NCI-H2107 (cell line): ENCODE measurements at regions not wholly inside any gene's neighbourhood (a gene's known extent, or its start where the extent isn't known, plus 50 kb on each side); places are given as distances from the start of the nearest gene placed in this dataset.
"Not testable (repeated sequence)": the region's sequence is repeated elsewhere in the genome, so short reads cannot be mapped to it uniquely, and the experiment has no call there.

Source experiments
- DNase-seq: peaks from one replicate; lab custom pipeline; 2025; lab: John Stamatoyannopoulos, UW

DNA sequence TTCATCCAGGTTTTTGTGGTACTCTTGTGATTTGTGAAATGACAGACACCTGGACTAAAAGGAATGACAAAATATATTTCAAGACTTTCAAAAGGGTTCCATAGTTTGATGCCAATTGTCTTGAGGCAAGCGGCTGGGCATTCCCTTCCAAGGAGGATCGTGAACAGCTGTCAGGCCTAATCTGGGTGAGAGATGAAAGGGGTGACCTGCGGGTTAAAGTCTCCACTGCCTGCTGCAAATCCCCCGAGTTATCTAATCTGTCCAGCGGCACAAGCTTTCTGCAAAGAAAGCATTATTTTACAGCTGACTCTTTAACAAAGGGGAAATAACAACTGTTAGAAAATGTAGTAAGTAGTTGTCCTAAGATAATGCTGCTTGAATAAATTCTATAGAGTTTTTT is 128.7 kb upstream of the MB21D2 start:
- DNase-seq, result no peak

GRCh38 chr3:193047461-193047860 is 129.8 kb upstream of the MB21D2 start:
- DNase-seq, result not testable (repeated sequence)

DNA sequence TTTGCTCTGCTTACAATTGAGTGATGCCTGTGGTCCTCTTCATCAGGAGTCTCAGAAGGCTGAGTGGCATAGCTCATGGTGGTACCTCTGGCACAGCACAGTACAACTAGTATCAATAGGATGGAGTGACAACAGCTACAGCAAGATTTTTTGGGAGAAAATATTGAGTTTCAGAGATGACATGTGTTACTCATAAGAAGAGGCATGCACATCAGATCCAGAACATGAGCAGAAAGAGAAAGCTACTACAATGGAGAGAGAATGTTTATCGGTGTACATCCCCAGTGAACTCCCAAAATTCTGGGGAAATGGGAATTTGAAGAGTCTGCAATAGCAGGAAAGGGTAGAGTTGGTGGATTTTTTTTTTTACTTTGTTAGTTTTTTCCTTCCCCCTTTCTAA is 130.5 kb upstream of the MB21D2 start:
- DNase-seq, result no peak

GRCh38 chr3:193049935-193050334 is 132.3 kb upstream of the MB21D2 start:
- no peak for DNase-seq

- DNase-seq, result no peak
Measured at GRCh38 chr3:193051314-193051713, 133.7 kb upstream of the MB21D2 start.

DNA sequence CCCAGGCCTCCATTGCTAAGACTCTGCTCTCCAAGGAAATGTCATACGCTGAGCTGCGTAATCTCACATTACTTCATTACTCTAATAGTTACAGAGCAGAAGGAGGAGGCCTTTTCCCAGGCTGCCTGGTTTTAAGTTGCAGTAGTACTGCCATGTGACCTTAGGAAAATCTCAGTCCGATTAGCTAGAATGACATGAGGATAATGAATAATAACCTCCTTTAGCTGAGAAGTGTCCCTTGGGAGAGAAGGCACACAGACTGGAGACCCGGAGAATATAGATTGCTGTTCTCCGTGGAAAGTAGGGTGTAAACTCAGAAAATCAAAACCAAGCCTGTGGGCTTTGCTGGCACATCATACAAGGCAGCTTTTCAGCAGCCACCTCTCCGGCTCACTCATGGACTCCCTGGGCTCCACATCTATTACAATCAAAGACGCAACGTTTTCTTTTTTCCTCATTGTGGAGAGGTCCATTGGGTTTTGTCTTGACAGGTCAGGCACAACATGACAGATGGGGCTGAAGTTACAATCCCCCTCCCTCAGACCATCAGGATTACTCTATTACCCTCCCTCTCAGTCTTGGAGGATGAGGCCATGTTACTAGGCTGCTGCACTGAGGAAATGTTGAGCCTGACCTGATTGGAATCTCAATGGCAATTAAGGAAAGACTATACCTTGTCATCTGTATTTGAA is 134.8 kb upstream of the MB21D2 start:
- no peak for DNase-seq

GRCh38 chr3:193053046-193053435 is 135.4 kb upstream of the MB21D2 start:
- no peak for DNase-seq

GRCh38 chr3:193055352-193055751 is 137.7 kb upstream of the MB21D2 start:
- no peak for DNase-seq

- no peak for DNase-seq
Measured at GRCh38 chr3:193057616-193058015, 140.0 kb upstream of the MB21D2 start.

GRCh38 chr3:193060748-193061546 is 143.3 kb upstream of the MB21D2 start:
- no peak for DNase-seq

- DNase-seq, result no peak
Measured at GRCh38 chr3:193068365-193068764, 150.7 kb upstream of the MB21D2 start.

DNA sequence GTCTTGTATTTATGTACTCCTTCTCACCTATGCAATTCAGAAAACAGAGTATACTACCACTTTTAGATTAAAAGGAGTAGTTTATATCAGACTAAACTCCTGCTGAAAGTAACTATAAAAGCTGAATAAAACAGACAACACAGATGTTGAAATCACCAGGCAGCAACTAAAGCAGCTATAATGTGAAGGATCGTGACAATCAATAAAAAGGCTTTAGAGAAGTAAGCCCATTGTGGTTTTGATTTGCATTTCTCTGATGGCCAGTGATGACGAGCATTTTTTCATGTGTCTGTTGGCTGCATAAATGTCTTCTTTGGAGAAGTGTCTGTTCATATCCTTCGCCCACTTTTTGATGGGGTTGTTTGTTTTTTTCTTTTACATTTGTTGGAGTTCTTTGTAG is 152.1 kb upstream of the MB21D2 start:
- DNase-seq, result not testable (repeated sequence)

- no peak for DNase-seq
Measured at GRCh38 chr3:193078996-193079753, 161.5 kb upstream of the MB21D2 start.

- DNase-seq, result no peak
Measured at GRCh38 chr3:193080821-193081365, 160.1 kb upstream of the PLAAT1 start.

DNA sequence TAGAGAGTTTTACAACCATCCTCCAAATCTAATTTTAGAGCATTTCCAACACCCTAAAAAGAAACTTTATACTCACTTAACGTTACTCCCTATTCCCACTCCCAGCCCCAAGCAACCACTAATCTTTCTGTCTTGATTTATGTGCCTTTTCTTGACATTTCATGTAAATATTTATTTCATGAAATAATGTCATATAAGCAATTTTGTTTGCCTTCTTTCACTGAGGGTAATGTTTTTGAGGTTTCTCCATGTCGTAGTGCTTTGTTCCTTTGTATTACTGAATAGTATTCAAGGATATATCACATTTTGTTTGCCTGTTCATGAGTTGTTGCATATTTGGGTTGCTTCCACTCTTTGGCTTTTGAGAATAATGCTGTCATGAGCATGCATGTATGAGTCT is 155.4 kb upstream of the PLAAT1 start:
- DNase-seq, result no peak

- DNase-seq, result no peak
Measured at GRCh38 chr3:193086681-193087080, 154.3 kb upstream of the PLAAT1 start.

- no peak for DNase-seq
Measured at GRCh38 chr3:193087336-193087735, 153.7 kb upstream of the PLAAT1 start.

DNA sequence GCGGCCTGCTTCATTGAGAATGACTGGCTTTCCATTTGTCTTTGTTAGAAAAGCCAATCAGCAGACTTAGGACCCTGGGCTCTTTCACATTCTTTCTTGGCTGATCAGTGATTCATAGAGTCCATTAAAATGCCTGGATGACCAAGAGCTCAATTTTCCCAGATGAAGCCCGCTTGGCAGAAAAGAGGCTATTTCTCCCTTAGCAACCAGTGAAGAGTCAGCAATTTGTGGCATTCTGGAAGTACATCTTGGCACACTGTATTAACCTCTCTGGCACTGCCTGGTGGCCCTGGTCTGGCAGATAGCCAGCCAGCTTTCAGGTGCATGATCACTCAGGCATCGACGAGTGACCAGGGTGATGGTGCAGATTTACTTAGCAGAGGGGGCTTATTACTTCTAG is 145.7 kb upstream of the PLAAT1 start:
- no peak for DNase-seq

DNA sequence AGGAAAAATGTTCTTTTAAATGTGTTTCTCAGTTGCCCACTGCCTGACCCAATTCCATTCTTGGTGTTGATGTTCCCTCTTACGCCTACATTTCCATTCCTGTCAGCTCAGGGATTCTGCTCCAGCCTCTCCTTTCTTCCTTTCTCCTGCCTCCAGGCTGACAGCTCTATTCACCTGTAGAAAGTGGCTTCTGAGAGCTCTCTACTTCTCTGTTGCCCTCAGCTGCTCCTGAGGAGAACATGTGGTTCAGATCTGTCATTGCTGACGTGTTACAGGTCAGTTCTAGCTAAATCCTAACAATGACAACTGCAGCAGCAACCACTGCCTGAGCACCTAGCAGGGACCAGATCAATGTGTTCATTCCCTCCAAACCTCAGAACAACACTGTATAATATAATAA is 144.9 kb upstream of the PLAAT1 start:
- no peak for DNase-seq

DNA sequence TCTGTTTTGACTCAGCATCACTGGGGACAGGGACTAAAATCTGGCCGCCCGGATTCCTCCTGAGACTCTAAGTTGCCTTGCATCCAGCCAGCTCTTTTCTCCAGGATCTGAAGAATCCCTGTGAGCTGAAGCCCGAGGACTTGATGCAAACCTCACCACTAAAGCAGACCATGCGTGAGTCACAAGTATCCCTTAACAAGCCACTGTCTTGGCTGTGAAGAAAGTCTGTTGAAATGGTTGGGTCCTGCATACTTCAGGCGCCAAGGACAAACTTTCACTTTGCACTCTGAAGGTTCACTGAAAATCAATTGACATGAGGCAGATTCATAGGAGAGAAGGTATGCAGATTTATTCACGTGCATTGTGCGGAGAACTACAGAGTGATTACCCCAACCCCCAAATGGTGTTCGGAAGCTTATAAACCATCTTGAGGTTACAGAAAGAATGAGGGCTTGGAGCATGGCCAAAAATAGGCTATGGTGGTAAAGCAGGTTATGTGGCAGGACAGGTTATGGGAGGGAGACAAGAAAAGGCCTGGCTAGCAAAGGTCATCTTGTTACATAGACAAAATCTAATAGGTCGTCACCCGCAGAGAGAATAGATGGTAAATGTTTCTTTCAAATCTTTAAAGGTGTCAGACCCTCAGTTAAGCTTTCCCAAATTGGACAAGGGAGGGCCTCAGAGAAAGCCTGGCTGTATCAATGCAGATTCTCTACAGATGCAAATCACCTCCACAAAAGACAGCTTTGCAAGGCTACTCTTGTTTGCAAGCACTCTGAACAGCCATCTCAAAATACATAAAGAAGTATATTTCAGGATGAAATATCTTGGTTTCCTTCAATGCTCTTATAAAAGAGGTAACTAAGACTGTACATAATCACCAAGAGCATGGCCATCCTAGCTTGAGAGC is 126.3 kb upstream of the PLAAT1 start:
- DNase-seq, result no peak

DNA sequence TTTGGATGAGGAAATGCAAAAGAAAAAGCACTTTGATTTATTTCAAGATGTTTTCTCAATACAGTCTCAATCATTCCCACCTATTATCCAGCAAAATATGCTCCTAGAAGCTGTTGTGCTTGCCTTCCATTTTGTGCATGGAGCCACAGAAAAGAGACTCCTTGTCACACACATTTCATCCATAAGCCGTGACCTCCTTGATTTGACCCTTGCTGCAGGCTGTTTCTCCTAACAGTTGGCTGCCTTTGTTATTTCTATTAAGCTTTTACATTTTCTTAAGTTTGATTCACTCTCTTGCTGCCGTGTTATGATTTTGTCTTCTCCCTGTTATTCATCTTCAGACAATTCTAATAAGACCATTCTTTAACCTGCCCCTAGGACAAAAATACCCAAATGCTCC is 124.2 kb upstream of the PLAAT1 start:
- no peak for DNase-seq

DNA sequence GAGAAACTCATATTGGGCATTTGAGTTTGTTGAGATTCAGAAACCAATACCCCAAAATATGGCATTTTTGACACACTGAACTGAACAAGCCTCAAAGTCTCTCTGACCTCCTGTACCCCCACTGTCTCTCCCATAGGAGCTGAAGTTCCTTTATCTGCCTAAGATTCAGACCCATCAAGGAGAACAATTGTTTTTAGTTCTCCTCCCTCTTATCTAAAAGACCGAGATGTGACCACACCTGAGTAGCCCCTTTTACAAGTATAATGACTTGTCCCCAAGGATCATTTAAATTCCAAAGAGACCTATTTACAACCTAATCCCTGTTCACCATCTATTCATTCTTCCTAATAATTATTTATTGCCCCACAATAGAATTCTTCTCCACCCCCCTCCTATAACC is 122.1 kb upstream of the PLAAT1 start:
- DNase-seq, result no peak
